Right renal pelvis (tissue), 4 donors: ENCODE measurements at regions not wholly inside any gene's neighbourhood (a gene's known extent, or its start where the extent isn't known, plus 50 kb on each side); places are given as distances from the start of the nearest gene placed in this dataset.

ENCODE experiments used
- DNase-seq, 4 donors: peaks; one replicate each; pipeline ENCODE4 v3.0.0-alpha.2; 2013; ENCODE audit warnings: low read depth in 4 of 4, low spot score in 3 of 4, missing footprints in 1 of 4

DNA sequence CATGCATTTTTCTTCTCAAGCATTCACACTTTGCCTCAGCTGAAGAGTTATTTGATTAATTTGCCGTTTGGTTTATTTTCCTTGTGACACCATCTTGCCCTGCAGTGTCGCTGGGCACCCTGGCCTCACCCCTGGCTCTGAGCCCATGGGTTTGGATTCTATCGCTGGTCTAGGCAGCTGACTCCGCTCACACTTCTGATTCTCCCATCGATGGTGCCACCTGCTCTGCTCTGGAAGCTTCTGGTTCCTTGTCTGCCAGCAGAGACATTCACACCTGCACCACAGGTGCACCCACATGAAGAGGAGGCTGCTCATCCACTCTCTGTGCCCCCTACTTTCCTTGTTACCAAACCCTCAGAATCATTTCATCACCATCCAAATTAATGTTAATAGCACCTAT is 291.6 kb upstream of the CDH4 start:
- DNase-seq: no peak

DNA sequence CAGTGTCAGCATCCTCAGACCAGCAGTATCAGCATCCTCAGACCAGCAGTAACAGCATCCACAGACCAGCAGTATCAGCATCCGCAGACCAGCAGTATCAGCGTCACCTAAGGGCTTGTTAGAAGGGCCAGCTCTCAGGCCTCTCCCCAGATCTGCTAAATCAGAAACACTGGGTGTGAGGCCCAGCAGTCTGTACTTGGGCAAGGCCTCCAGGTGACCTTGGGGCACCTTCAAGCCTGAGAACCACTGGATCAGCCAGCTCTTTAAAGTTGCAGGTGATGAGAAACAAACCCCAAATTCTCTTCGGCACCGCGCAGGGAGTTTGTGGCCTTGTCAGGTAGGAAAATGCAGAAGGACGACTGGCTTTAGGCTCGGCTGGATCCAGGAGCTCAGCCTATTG is 290.5 kb upstream of the CDH4 start:
- DNase-seq: no peak

DNA sequence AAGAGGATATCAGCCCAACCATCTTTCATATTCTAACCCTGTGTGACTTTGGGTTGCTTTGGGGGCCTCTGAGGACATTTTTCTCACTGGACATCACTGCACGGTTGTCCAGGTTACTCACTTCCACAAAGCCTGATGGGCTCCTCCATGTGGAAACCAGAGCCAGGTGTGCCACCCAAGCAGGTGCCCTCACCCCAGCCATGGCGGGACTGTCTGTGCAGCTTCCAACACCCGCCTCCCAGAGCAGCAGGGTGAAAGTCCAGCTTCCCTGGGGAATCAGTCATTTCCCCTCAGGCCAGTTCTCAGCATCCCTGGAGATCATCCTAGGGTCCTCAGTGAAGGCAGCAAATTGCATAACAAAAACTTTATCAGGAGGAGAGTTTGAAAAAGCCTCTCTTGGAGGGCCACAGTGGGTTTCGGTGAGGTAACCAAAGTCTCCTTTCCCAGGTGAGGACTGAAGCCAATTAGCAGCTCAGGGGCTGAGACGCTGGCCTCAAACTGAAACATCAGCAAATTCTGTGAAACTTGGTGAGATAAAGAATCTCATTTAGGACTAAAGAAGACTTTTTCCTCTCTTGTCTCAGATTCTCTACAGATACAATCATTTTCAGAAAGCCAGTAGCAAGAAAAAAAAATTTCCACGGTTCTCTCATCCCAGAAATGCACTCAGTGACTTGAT is 289.6 kb upstream of the CDH4 start:
- DNase-seq: no peak

DNA sequence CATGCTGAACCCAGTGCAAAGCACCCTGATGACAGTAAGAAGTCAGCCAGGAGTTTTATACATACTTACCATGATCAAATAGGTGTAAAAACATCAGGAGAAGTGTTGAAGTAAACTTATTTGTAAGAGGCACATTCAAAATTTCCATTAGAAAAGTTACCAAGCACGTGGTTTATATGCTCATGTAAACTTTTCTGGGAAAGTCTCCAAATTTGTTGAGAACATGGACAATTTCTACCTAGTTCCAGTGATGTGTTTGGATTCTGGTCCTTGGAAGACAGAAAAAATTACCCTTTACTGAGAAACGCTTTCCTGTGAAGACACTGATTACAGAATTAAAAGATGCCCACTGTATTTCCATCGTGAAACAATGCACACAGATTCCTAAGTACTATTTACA is 288.9 kb upstream of the CDH4 start:
- DNase-seq: no peak

DNA sequence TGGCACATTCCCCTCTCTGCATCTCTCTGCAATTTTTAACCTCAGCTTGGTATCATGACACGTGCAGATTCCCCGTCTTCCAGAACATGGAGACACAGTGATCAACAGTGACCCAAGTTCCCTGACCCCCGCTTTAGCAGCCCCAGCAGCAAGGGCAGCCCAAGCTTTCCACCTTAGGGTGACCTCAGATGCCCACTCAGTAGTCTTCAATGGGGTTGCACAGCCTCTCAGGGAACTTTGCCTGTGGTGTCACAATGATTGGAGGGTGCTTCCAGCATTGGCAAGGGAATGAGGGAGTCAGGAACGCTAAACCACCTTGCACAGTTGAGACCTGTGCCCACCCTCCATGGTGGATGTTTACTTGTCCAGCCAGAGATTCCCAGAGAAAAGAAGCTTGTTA is 287.1 kb upstream of the CDH4 start:
- no peak for DNase-seq

DNA sequence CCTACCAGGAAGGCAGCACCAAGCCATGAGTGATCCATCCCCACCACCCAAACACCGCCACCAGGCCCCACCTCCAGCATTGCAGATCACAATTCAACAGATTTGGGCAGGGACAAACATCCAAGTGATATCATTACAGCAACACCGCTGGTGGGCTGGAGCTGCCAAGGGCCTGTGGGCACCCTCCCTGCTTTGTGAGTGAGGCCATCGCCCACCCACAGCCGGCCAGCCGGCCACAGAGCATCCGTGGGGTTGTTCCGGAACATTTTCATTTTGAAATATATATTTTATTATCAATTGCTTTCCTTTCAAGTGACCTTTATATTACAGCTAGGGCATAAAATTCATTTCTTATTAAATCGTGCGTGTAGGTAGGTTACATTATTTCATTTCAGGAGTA is 286.0 kb upstream of the CDH4 start:
- DNase-seq: no peak

DNA sequence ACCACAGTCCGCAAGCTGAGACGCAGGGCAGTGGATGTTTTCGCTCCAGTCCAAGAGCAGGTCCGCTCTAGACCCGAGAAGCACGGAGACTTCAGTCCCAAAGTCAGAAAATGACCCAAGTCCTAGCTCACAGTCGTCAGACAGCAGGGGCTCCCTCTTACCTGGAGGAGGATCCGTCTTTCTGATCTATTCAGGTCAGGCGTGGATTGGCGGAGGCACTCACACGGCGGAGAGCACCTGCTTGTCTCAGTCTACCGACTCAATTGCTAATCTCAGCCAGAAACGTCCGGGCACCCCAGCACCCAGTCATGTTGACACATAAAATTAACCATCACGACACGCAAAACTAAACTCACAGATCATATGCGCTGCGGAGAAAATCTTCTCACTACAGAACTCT is 285.3 kb upstream of the CDH4 start:
- DNase-seq: no peak

DNA sequence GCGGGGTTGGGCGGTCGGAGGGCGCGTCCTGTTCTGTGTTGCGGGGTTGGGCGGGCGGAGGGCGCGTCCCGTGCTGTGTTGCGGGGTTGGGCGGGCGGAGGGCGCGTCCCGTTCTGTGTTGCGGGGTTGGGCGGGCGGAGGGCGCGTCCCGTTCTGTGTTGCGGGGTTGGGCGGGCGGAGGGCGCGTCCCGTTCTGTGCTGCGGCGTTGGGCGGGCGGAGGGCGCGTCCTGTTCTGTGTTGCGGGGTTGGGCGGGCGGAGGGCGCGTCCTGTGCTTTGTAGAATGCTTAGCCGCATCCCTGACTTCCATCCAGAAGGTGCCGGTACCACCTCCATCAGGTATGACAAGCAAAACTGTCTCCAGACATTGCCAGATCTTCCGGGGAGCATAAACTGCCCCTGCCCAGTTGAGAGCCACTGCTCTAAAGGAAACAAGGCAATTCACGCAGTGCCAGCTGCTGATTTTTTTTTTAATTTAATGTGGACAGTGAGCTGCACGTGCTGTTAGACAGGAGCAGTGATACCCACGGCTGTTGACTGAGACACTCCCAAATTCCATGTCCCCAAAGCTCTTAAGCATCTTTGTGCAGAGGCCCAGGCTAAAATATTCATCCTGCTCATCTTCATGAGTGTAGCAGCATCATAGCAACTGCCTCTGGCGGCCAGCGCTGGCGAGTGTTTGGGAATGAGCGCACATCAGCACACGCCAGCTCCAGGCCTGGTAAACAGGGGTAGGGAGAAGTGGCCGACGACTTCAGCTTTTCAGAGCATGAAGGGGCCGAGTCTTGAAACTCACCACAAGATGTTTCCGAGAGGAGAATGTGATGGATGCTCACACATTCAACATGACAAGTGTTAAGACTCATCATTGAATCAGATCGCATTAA is 284.4 kb upstream of the CDH4 start:
- DNase-seq: no peak

DNA sequence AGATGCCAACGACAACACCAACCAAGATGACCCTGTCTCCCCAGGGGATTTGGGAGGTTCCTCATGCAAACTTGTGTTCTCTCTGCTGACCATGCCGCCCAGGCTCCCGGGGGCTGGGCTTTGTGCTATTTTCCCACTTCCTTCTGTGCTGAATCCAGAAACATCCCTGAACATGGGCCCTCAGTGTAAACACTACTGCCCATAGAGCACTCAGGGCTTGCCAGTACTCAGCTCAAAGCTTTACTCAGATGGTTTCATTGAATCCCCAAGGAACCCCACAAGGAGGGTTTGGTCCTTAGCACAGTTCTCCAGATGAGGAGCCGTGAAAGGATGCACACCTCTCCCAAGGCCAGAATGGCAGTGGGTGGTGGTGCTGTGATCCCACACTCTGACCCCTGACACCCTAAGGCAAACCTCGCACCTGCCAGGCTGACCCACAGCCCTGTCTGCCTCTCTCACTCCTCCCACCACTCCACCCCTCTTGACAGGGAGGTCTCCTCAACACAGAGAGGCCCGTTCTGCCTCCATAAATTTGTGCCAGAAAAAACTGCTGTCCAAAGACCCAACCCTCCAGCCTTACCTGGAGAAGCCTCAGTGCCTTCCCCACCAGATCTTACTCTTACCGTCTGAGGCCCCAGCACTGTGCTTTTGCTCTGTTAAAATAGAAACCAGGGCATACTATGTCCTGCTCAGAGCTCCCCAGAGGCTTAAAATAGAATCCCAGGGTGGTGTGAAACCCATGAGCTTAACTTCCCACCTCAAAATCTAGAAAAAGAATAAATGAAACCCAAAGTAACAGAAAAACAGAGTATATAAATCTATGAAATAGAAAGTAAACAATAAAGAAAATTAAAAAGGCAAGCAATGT is 283.0 kb upstream of the CDH4 start:
- DNase-seq: no peak

DNA sequence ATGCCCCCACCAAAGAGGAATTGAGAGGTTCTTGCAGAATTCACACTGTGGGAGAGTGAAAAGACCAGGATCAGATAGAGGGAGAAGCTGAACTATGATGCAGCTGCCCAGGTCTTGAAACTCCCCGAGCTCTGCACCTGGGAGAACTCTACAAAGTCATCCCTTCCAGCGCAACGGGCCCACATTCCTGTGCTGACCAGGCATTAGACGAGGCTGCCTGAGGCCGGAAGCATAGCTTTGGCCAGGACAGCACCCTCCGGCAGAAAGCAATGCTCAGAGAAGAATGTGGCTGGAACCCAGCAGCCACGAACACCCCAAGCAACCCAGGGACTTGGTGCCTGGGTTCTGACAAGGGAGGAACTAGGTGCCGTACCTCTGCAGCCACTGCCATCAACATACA is 281.5 kb upstream of the CDH4 start:
- no peak for DNase-seq

DNA sequence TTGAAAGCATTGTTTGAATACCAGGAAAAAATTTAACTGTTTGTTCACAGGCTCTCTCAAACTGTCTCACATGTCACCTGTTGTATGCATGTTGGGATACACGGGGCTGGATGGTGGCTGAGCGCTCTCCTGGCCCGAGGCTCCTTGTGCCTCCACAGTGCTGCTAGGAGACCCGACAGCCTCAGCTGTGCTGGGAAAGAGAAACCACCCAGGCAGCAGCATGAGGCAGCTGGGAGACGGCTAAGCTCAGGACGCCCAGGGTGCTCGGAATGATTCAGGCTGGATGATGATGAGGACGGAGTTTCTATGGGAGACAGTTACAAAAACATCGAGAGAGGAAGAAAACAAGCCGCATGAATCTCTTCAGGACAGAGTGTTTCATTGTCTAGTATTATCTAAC is 278.0 kb upstream of the CDH4 start:
- no peak for DNase-seq

DNA sequence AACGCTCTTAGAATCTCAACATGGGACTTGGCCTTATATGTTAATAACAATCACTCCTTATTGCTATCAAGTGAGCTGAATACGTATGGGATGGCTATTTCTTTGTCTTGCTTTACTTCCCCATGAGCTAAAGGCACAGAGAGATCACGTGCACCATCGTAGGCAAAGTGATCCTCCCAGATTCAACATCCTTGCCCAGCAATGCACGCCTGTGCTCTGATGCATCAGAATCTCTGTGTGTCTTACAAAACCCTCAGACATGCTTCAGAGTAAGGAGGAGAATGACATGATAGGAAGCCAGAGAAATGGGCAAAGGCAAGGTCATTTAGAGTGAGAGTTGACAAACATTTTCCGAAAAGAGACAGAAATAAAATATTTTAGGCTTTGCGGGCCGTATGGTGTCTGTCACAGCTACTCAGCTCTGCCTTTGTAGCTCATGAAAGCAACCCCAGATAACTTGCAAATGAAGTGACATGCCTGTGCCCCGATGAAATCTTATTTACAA is 277.6 kb upstream of the CDH4 start:
- DNase-seq: no peak

DNA sequence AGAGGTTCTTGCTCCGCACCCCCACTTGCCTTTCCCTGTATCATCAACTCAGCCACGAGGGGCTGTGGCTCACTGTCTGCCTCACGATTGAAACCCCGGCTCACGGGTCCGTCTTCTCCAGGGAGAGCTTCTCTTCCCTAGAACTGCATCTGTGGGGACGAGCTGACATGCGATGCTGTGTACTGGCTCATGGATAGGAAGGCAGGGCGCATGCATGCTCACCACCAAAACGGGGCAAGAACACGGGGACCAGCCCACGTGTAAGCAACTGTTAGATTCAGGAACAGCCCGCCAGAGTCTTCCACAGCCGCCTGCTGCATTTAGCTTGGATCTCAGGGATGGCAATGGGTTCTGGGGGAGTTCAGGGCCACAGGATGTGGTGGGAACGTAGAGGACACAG is 275.9 kb upstream of the CDH4 start:
- DNase-seq: no peak

DNA sequence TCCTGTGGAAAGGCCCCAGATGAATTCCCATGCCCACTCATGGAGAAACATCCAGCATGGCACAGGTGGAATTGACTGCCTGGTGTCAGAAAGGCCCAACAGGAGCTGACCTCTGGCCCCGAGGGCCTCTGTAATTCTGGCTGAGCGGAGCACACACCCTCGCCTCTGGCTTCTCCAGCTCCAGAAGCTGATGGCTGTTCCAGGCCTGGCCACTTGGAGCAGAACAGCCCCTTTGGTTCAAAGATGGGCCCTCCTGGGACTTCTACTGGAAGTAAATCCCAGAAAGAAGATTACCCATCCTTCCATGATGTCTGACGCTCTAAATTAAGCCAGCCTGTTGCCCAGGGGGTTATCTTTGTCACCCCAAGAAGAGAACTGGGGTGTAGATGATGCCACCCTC is 275.1 kb upstream of the CDH4 start:
- no peak for DNase-seq

DNA sequence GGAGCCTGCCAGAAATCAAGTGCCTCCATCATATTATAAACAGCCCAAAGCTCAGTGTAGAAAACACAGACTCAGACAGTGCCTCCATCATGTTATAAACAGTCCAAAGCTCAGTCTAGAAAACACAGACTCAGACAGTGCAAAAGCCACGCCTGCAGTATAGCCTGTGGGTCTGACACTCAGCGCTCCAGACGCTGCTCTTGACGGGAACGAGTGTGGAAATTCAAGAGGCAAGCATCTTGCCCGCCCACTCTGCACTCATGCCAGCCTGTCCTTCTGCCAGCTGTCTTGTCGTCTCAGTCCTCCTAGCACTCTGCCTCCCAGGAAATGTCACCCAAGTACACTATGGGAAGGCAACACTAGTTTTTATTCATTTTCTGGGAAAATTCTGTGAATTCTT is 274.2 kb upstream of the CDH4 start:
- DNase-seq: no peak

DNA sequence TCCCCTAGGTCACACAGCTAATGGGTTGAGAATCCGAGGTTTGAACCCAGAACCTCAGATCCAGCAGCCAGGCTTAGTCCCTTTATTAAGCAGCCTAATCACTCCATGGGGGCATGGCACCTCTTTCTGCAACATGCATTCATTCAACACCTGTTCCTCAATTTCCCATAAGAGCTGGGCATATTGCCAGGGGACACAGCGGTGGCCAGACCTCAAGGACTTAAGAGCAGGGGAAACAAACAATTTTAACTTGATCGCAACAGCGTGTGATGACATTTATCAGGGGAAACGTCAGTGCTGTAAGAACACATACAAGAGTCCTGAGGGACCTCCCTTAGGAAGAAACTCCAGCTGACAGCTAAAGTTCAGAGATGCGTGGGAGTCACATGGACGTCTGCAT is 267.4 kb upstream of the CDH4 start:
- DNase-seq: no peak

DNA sequence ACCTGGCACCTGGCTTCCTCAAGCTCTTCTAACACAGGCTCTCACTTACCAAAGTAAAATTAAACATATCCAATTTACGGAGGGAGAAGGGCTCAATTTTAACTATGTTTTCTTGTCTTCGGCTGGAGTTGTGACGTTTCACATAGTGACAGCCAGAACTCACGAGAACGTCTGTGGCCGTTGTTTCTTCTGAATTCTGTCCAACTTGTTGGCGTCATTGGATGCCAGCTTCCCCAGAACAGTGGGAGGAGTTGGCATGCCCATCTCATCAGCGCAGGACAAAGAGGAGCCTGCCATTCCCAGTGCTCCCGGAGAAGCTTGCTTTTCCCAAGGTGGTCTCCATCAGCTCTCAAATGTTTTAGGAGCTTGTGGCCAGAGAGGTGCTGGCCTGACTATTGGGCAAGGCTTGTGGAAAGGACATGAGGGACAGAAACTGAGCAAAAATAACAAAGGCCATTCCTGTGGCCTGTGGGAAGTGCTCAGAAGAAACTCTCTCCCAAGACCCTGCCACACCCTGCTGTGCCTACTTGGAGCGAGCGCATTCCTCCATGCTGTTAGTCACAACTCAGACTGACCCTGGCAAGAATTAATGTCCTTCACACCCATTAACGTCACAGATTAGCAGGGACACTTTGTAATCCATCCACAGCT is 265.4 kb upstream of the CDH4 start:
- no peak for DNase-seq

DNA sequence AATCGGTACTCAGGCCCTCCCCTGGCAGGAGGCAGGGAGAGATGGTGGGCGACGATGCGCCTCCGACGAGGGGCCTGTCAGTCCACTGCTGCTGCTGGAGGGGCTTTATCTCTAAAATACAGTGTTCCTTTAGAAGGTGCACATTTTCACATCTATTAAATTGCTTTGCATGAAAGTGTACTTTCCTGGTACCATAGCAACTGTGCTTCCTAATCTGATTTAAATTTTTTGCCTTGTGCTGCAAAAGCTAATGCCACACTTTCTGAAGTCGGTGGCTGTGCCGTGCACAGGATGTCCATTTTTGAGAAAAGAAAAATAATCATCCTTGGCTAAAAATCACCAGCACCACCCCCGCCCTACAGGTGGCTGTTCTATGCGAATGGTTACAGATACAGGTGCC is 262.0 kb upstream of the CDH4 start:
- DNase-seq: no peak

DNA sequence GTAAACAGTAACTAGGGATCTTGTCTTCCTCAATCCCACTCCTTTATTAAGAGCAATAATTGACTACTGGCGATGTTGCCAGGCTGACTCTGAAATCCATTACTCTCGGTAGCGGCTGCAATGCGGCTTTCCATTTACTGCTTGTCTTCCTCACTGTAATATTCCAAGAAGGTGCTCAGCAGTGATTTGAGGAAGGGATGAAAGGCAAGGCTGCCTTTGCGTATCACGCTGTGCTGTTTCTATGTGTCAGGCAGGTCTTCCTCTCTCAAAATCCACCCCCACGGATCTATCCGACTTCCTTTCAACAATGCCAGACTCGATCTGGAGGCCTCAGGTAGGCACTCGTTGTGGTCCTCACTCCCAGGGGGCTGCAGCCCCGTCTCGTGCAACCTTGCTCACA is 261.4 kb upstream of the CDH4 start:
- DNase-seq: no peak

DNA sequence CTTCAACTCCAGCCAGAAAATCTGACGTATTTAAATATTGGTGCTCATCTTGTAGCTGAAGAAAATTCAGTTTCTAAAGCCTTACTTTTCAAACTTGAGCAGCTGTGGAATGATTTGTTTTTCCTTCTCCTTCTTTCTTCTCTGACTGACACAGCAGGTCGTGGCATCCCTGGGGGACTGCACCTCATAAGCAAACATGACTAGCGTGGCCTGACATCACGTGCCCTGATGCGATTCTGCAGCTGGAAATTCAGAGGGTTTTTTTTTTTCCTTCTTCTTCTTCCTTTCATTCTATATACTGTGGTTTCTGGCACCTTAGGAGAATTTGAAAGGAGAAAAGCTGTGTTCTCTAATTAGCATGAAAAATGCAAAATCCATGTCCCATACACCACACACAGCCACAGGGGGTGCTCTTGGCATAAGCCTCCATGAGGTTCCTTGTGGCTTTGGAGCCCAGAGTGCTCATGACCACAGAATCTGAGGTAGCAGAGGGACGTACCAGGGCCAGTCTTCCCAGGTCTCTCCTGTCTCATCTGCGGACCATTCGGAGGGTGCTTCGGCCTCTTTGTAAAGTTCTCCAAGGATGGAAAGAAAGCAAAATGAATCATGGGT is 258.5 kb upstream of the CDH4 start:
- no peak for DNase-seq
